ENCODE measurements at regions not wholly inside any gene's neighbourhood (a gene's known extent, or its start where the extent isn't known, plus 50 kb on each side); places are given as distances from the start of the nearest gene placed in this dataset.

DNA sequence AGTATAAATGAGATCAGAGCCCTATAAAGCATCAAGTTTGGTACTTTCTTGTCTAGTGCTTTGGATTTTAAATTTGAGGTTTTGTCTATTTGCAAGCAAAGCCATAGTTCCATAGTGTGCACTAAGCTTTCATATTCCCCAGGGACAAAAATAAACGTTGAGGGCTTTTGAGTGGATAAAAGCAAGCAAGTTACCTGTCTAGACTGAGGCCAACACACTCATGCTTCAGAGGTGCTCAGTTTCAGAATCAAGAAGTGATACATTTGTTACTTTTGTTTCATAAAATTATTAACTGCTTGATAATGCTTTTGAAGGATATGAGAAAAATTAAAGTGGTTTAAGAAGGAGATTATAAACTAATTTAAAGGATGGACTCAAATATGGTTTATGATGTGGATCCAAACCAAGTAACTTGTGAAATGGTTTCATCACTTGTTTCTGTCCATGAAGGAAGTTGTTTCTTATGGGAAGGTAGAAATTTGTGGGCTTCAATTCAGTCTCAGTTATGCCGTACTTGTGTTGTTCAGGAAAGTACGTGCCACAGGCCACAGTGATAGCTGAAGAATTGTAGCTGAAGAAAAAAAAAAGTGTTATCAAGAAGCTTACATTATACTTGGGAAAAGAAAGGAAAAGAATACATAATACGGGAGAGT is 71.2 kb downstream of the CHRM3 start:
- no peak for TF ChIP-seq EZH2 (IDR thresholded peaks at IDR 0.05; ENCODE audit: low read depth)
- TF ChIP-seq, protein P1, sequence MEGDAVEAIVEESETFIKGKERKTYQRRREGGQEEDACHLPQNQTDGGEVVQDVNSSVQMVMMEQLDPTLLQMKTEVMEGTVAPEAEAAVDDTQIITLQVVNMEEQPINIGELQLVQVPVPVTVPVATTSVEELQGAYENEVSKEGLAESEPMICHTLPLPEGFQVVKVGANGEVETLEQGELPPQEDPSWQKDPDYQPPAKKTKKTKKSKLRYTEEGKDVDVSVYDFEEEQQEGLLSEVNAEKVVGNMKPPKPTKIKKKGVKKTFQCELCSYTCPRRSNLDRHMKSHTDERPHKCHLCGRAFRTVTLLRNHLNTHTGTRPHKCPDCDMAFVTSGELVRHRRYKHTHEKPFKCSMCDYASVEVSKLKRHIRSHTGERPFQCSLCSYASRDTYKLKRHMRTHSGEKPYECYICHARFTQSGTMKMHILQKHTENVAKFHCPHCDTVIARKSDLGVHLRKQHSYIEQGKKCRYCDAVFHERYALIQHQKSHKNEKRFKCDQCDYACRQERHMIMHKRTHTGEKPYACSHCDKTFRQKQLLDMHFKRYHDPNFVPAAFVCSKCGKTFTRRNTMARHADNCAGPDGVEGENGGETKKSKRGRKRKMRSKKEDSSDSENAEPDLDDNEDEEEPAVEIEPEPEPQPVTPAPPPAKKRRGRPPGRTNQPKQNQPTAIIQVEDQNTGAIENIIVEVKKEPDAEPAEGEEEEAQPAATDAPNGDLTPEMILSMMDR (conservative IDR thresholded peaks at IDR 0.05): no peak

Data from PC-9 (cell line).